ENCODE measurements at regions not wholly inside any gene's neighbourhood (a gene's known extent, or its start where the extent isn't known, plus 50 kb on each side); places are given as distances from the start of the nearest gene placed in this dataset.

DNA sequence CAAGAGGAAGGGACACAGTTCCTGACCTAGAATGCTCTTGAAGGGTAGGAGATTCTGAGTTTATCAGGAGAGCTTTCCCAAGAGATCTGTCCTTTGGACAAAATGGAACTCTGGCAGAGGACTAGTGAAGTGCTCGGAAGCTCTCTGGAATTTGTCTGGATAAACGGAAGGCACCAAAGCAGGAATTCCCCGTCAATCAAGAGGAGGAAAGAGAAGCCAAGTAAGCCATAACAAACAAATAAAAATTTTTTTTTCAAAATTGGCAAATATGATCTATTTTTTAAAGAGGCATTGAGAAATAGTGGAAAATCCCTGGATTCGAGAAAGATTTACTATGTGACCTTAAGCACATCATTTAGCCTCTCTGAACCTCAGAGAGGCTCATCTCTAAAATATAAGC, 99.2 kb downstream of the GRIN2B start:
- Histone ChIP-seq H3K27me3 (ENCODE audit: insufficient read depth, low read length) (no peaks in the 10 kb centered on the region), H3K9me3 (ENCODE audit: low read length) (no peaks in the 10 kb centered on the region), H3K4me2 (ENCODE audit: low read length) (no peak overlapping the region), H3K79me2 (ENCODE audit: insufficient read depth, low read length) (no peaks in the 10 kb centered on the region), H3K36me3 (ENCODE audit: insufficient read depth, low read length) (no peaks in the 10 kb centered on the region), H3K27ac (ENCODE audit: low read depth, low read length, poor library complexity, severe bottlenecking) (no peak overlapping the region), H3K9ac (ENCODE audit: low read length) (no peak overlapping the region), H2AFZ (ENCODE audit: low read length) (no peak overlapping the region), H3K4me3 (ENCODE audit: low read depth, low read length, poor library complexity, severe bottlenecking) (no peak overlapping the region), H4K20me1 (ENCODE audit: insufficient read depth, low read length) (no peaks in the 10 kb centered on the region), H3F3A (ENCODE audit: insufficient read depth, low read length) (no peaks in the 10 kb centered on the region), H3K4me1 (ENCODE audit: insufficient read depth, low read length, severe bottlenecking) (no peaks in the 10 kb centered on the region), H3K9me2 (ENCODE audit: low read depth, low read length) (no peaks in the 10 kb centered on the region)
- no peak for TF ChIP-seq EZH2 (IDR thresholded peaks at IDR 0.05; ENCODE audit: borderline replicate concordance, low read length)
- TF ChIP-seq, protein P1, sequence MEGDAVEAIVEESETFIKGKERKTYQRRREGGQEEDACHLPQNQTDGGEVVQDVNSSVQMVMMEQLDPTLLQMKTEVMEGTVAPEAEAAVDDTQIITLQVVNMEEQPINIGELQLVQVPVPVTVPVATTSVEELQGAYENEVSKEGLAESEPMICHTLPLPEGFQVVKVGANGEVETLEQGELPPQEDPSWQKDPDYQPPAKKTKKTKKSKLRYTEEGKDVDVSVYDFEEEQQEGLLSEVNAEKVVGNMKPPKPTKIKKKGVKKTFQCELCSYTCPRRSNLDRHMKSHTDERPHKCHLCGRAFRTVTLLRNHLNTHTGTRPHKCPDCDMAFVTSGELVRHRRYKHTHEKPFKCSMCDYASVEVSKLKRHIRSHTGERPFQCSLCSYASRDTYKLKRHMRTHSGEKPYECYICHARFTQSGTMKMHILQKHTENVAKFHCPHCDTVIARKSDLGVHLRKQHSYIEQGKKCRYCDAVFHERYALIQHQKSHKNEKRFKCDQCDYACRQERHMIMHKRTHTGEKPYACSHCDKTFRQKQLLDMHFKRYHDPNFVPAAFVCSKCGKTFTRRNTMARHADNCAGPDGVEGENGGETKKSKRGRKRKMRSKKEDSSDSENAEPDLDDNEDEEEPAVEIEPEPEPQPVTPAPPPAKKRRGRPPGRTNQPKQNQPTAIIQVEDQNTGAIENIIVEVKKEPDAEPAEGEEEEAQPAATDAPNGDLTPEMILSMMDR (IDR thresholded peaks at IDR 0.05; ENCODE audit: low read length), result no peak

- H3K27me3 ChIP-seq (ENCODE audit: insufficient read depth, low read length), result no peaks in the 10 kb centered on the region
- no peaks in the 10 kb centered on the region for H4K20me1 ChIP-seq (ENCODE audit: insufficient read depth, low read length)
- H3K9me3 ChIP-seq (ENCODE audit: low read length), result no peaks in the 10 kb centered on the region
- no peak overlapping the region for H3K4me2 ChIP-seq (ENCODE audit: low read length)
- H3K9ac ChIP-seq (ENCODE audit: low read length), result no peak overlapping the region
- TF ChIP-seq EZH2 (IDR thresholded peaks at IDR 0.05; ENCODE audit: borderline replicate concordance, low read length), result no peak
- TF ChIP-seq, protein P1 (IDR thresholded peaks at IDR 0.05; ENCODE audit: low read length), result no peak
- no peak overlapping the region for H2AFZ ChIP-seq (ENCODE audit: low read length)
- no peaks in the 10 kb centered on the region for H3K79me2 ChIP-seq (ENCODE audit: insufficient read depth, low read length)
- H3K4me3 ChIP-seq (ENCODE audit: low read depth, low read length, poor library complexity, severe bottlenecking), result no peak overlapping the region
- no peaks in the 10 kb centered on the region for H3K4me1 ChIP-seq (ENCODE audit: insufficient read depth, low read length, severe bottlenecking)
- no peaks in the 10 kb centered on the region for H3F3A ChIP-seq (ENCODE audit: insufficient read depth, low read length)
- H3K9me2 ChIP-seq (ENCODE audit: low read depth, low read length), result no peaks in the 10 kb centered on the region
- H3K36me3 ChIP-seq (ENCODE audit: insufficient read depth, low read length), result no peaks in the 10 kb centered on the region
- H3K27ac ChIP-seq (ENCODE audit: low read depth, low read length, poor library complexity, severe bottlenecking), result no peak overlapping the region
Observed at GRCh38 chr12:13880613-13881012, 100.8 kb downstream of the GRIN2B start.

DNA sequence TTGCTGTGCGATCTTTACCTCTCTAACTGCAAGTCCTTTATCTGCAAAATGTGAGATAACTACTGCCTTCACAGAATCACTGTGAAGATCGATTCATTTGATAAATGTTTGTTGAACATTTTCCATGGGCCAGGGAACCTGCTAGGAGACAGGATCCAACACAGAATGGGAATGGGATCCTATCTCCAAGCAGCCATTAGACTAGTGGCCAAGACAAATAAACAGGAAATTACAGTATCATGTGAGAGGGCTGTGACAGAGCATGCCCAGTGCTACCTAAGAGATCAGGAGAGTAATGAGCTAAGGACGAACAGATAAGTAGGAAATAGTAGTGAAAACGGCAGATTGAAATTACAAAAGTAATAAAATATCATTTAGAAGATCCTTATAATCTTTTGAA, 105.7 kb downstream of the GRIN2B start:
- no peak overlapping the region for H3K9ac ChIP-seq (ENCODE audit: low read length)
- no peaks in the 10 kb centered on the region for H3K9me3 ChIP-seq (ENCODE audit: low read length)
- no peak overlapping the region for H3K4me3 ChIP-seq (ENCODE audit: low read depth, low read length, poor library complexity, severe bottlenecking)
- no peaks in the 10 kb centered on the region for H3K79me2 ChIP-seq (ENCODE audit: insufficient read depth, low read length)
- no peaks in the 10 kb centered on the region for H3K4me1 ChIP-seq (ENCODE audit: insufficient read depth, low read length, severe bottlenecking)
- no peaks in the 10 kb centered on the region for H3K27me3 ChIP-seq (ENCODE audit: insufficient read depth, low read length)
- H3K9me2 ChIP-seq (ENCODE audit: low read depth, low read length), result no peaks in the 10 kb centered on the region
- H3K36me3 ChIP-seq (ENCODE audit: insufficient read depth, low read length), result no peaks in the 10 kb centered on the region
- no peaks in the 10 kb centered on the region for H3F3A ChIP-seq (ENCODE audit: insufficient read depth, low read length)
- H3K4me2 ChIP-seq (ENCODE audit: low read length), result no peak overlapping the region
- H2AFZ ChIP-seq (ENCODE audit: low read length), result no peak overlapping the region
- H4K20me1 ChIP-seq (ENCODE audit: insufficient read depth, low read length), result no peaks in the 10 kb centered on the region
- TF ChIP-seq, protein P1 (IDR thresholded peaks at IDR 0.05; ENCODE audit: low read length), result no peak
- no peak for TF ChIP-seq EZH2 (IDR thresholded peaks at IDR 0.05; ENCODE audit: borderline replicate concordance, low read length)
- no peak overlapping the region for H3K27ac ChIP-seq (ENCODE audit: low read depth, low read length, poor library complexity, severe bottlenecking)

Data from OCI-LY1 (cell line).